ENCODE measurements at regions not wholly inside any gene's neighbourhood (a gene's known extent, or its start where the extent isn't known, plus 50 kb on each side); places are given as distances from the start of the nearest gene placed in this dataset.

GRCh38 chr11:92830377-92831155 is 138.9 kb upstream of the MTNR1B start:
- no peak overlapping the region for H3K9ac ChIP-seq (ENCODE audit: insufficient read depth, low read depth, low read length)
- WGBS (ENCODE audit: low lambda C conversion rate) = 1% methylated on average over 5 of the region's 5 CpGs
- CTCF ChIA-PET (ENCODE audit: low intra/inter-chr PET ratio, low total read pairs) = no interaction called here
- H4K20me1 ChIP-seq (ENCODE audit: insufficient read depth, low read length) = no peaks in the 10 kb centered on the region
- TF ChIP-seq ZBTB4 (CRISPR knock-in tag; IDR thresholded peaks at IDR 0.05; ENCODE audit: borderline replicate concordance) = no peak
- TF ChIP-seq, protein P1, sequence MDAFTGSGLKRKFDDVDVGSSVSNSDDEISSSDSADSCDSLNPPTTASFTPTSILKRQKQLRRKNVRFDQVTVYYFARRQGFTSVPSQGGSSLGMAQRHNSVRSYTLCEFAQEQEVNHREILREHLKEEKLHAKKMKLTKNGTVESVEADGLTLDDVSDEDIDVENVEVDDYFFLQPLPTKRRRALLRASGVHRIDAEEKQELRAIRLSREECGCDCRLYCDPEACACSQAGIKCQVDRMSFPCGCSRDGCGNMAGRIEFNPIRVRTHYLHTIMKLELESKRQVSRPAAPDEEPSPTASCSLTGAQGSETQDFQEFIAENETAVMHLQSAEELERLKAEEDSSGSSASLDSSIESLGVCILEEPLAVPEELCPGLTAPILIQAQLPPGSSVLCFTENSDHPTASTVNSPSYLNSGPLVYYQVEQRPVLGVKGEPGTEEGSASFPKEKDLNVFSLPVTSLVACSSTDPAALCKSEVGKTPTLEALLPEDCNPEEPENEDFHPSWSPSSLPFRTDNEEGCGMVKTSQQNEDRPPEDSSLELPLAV (CRISPR knock-in tag; conservative IDR thresholded peaks at IDR 0.05; ENCODE audit: low read depth) = no peak
- TF ChIP-seq NCOA1 (CRISPR knock-in tag; IDR thresholded peaks at IDR 0.05) = no peak
- TF ChIP-seq, protein P2, sequence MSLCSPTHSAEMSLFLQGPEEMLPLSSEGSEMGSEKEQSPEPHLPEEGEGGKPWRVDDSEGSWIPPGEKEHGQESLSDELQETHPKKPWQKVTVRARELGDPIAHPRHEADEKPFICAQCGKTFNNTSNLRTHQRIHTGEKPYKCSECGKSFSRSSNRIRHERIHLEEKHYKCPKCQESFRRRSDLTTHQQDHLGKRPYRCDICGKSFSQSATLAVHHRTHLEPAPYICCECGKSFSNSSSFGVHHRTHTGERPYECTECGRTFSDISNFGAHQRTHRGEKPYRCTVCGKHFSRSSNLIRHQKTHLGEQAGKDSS (CRISPR knock-in tag; IDR thresholded peaks at IDR 0.05; ENCODE audit: borderline replicate concordance, low read depth) = no peak
- no peak for TF ChIP-seq ZNF674 (CRISPR knock-in tag; IDR thresholded peaks at IDR 0.05; ENCODE audit: low read depth)
- TF ChIP-seq XBP1 (CRISPR knock-in tag; IDR thresholded peaks at IDR 0.05) = no peak
- TF ChIP-seq SAP130 (CRISPR knock-in tag; IDR thresholded peaks at IDR 0.05; ENCODE audit: low read depth) = no peak
- no peak for TF ChIP-seq FOXM1 (CRISPR knock-in tag; IDR thresholded peaks at IDR 0.05)
- no peak for TF ChIP-seq ZNF33A (CRISPR knock-in tag; IDR thresholded peaks at IDR 0.05; ENCODE audit: borderline replicate concordance)
- TF ChIP-seq ZNF253 (CRISPR knock-in tag; IDR thresholded peaks at IDR 0.05; ENCODE audit: borderline replicate concordance) = no peak
- no peak for TF ChIP-seq MLX (CRISPR knock-in tag; IDR thresholded peaks at IDR 0.05)
- no peak for TF ChIP-seq ZNF414 (CRISPR knock-in tag; IDR thresholded peaks at IDR 0.05)
- TF ChIP-seq MTF2 (CRISPR knock-in tag; IDR thresholded peaks at IDR 0.05; ENCODE audit: borderline replicate concordance) = no peak
- no peak for TF ChIP-seq SRSF4 (IDR thresholded peaks at IDR 0.05; ENCODE audit: low read depth, low read length, poor library complexity, severe bottlenecking)
- TF ChIP-seq U2AF2 (IDR thresholded peaks at IDR 0.05; ENCODE audit: low read depth, low read length) = no peak
- no peak for TF ChIP-seq ZNF282 (IDR thresholded peaks at IDR 0.05; ENCODE audit: partially characterized antibody)
- no peak for TF ChIP-seq NR2F6 (IDR thresholded peaks at IDR 0.05)
- TF ChIP-seq NR2F6 (CRISPR knock-in tag; IDR thresholded peaks at IDR 0.05) = no peak
- no peak for TF ChIP-seq HDAC6 (IDR thresholded peaks at IDR 0.05; ENCODE audit: low read depth, low read length)
- no peak overlapping the region for H3K27ac ChIP-seq (ENCODE audit: extremely low read length, insufficient read depth, low read length)
- H3K27me3 ChIP-seq (ENCODE audit: control insufficient read depth in 1 of 2, insufficient read depth in 2 of 2, low read length in 2 of 2) = no peaks in the 10 kb centered on the region
- H3K9me3 ChIP-seq (ENCODE audit: low read length) = no peaks in the 10 kb centered on the region
- no peak for ATAC-seq
- no peaks in the 10 kb centered on the region for H3K4me1 ChIP-seq (ENCODE audit: insufficient read depth, low read length)
- no TSS peak for BruUV-seq (replicated peaks)
- H3K36me3 ChIP-seq (replicated peaks in 1 of 2; ENCODE audit: control insufficient read depth in 1 of 2, insufficient read depth in 2 of 2, low read length in 2 of 2) = no peaks in the 10 kb centered on the region
- intact Hi-C loops (cut with micrococcal nuclease; ENCODE audit: unreplicated experiment) (no loop called here), in situ Hi-C loops (cut with HindIII; ENCODE audit: extremely low pct_ligation_motif_present, low pct_unique_long_range_greater_than_20kb) (no loop called here)
- H3K79me2 ChIP-seq (ENCODE audit: insufficient read depth, low read length) = no peaks in the 10 kb centered on the region
- H3K4me3 ChIP-seq (replicated peaks in 1 of 3; ENCODE audit: insufficient read depth in 1 of 3, low read depth in 2 of 3, low read length in 3 of 3) = no peak overlapping the region
- H3K4me2 ChIP-seq (ENCODE audit: low read depth, low read length) = no peak overlapping the region
- FAIRE-seq = no peak
- no peak for DNase-seq (ENCODE audit: low spot score)
- no peak overlapping the region for H2AFZ ChIP-seq (ENCODE audit: low read length)
- POLR2A ChIA-PET = no interaction called here
